Neural cell (in vitro differentiated cells): ENCODE measurements at regions not wholly inside any gene's neighbourhood (a gene's known extent, or its start where the extent isn't known, plus 50 kb on each side); places are given as distances from the start of the nearest gene placed in this dataset.

Experiments
- CTCF ChIP-seq: fragments of 450-650 bp; IDR thresholded peaks from 2 replicates; pipeline ENCODE4 v1.5.1; 2014; ENCODE audit warnings: antibody characterized with exemption, mild to moderate bottlenecking, moderate library complexity; ENCODE audit not compliant: poor library complexity, severe bottlenecking
- POLR2AphosphoS5 ChIP-seq: IDR thresholded peaks from 2 replicates; pipeline ENCODE4 v1.6.1; 2012

- TF ChIP-seq CTCF = no peak
- TF ChIP-seq POLR2AphosphoS5 = no peak
Measured at GRCh38 chr3:72632129-72632528, 216.1 kb downstream of the SHQ1 start.
